ENCODE measurements at regions not wholly inside any gene's neighbourhood (a gene's known extent, or its start where the extent isn't known, plus 50 kb on each side); places are given as distances from the start of the nearest gene placed in this dataset.

DNA sequence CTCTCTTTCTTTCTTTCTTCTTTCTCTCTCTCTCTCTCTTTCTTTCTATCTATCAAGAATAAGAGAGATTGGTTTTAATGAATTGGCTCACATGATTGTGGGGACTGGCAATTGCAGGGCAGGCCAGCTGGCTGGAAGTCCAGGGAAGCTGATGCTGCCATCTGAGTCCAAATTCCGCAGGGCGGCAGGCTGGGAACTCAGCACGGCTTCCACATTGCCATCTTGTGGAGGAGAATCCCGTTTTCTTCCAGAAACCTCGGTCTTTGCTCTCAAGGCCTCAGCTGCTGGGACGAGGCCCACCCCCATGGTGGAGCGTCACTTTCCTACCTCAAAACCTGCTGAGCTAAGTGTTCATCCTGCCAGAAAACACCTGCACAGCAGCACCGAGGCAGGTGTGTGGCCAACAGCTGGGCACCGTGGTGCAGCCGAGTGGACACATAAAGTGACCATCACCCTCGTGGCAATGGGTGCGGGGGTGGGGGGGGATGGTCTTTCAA is 58.8 kb upstream of the SLCO4A1 start:
- peak; percentile 34 for DNase-seq

DNA sequence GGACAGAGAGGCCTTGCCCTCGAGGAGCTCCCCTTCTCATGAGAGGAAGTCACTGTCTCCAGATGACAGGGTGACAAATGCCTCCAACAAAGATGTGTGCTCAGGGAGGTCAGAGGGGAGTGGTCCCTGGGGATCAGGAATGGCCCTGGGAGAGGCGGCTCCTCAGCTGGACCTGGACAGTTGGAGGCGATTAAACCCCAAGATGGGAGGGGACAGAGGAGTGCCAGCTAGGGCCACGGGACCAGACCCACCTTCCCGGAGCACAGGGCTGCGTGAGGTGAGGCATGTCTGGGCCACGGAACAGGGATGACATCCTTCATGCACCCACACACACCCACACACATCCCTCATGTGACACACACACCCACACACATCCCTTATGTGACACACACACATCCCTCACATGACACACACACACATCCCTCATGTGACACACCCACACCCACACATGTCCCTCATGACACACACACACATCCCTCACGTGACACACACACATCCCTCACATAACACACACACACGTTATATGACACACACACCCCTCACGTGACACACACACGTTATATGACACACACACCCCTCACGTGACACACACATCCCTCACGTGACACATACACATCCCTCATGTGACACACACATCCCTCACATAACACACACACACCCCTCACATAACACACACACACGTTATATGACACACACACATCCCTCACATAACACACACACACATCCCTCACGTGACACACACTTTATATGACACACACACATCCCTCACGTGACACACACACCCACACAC is 57.4 kb upstream of the SLCO4A1 start:
- DNase-seq, result no peak

DNA sequence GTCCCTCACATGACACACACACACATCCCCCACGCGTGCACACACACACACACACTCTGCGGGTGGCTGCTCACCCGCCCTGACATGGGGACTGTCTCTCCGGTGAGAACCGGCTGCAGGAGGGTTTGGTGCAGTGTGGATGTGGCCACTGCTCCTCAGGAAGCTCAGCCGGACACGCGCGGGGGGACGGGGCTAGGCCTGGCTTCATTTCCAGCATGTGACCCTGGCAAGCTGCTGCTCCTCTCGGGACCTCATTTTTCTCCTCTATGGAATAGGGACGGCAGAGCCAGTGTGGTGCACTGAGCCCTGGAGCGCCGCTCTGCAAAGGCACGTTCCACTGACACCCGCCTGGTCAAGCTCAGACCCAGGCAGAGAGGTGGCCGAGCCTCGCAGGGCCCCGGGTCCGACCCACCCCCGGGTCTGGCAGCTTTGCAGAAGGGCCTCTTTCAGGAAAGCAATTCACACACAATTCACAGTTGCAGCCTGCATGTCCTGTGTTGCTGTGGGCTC is 56.8 kb upstream of the SLCO4A1 start:
- DNase-seq, result no peak

DNA sequence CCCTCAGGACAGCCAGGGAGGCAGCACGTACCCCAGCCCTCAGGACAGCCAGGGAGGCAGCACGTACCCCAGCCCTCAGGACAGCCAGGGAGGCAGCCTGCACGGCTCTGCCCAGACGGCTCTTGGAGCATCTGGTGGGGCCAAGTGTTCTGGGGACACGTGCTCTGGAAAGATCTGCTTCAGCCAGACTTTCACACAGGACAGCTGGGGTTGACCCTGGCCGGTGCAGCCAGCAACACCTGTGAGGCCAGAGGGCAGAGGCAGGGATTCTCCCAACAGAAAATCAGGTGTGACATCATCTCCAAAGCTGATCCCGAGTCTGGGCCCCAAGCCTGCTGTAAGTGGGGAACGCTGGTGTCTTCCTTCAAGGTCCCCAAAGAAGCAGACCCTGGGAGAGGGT is 55.5 kb upstream of the SLCO4A1 start:
- DNase-seq, result no peak

DNA sequence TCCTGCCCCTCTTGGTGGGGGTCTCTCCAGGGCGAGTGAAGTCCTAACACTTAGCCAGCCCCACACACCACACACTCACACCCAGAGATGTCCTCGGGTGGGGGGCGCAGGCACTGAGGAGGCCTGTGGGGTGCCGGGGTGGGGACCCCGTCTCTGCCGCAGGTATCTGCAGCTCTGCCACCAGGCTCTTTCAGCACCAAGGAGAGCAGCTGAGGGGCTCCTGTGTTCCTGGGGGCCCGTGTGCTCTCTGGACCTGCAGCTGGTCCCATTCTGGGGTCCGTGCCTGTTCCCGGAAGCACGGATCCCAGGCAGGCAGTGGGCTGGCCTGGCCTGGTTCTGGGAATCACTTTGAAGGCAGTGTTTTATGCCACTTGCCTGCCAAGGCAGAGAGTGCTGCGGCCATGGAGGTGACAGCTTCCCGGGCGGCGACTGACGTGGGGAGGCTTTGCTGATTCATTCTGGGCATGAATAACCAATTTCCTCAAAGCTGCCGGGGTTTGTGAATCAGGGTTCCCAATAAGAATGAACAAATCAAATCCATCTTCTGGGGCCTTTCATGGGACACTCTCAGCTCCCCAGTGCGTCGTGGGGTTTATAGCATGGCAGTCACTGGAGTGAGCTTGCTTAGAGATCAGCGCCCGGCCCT is 54.4 kb upstream of the SLCO4A1 start:
- peak; percentile 63 for DNase-seq

DNA sequence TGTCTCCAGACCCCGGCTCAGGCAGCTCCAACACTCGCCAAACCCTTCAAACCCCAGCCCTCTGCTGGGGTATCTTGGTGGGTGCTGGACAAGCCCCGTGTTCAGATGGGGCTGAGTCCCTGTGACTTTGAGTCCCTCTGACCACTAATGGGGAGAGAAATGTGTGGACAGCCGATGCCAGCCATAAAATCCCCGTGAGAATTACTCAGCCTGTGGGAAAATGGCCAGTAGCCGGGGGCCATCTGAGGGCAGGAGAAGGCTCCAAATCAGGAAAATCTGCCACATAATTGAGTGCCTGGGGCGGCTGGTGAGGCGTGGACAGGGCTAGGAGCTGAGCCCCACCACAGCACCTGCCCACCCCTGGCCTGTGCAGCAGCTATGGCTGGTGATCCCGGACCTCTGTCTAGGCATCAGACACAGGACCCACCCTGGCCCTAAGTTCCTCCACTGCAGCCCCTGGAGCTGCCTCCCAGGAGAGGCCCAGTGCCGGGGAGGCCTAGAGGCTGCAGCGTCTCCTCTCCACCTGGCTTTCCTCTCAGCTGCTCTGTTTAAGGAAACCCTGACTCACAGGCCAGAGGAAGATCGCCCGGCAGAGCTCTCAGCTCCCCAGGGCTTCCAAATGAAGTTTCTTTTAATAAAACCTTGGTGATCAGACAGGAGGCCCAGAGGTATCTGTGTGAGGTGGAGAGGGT is 53.7 kb upstream of the SLCO4A1 start:
- DNase-seq, result peak; percentile 60

DNA sequence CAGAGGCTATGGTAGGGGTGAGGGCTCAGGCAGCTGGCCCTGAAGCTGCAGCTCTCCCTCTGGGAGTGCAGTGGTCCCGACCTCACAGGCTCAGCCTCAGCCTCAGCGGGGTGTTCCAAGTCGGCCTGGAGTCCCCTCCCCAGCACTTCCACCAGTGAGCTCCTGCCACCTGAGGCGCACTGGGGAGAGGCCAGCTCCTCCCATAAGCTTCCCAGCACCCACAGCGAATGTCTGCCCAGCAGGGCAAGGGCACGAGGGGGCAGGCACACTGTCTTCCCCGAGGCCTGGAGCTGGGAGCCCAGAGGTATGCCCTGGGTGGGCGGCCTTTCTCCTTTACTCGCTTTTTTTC is 53.2 kb upstream of the SLCO4A1 start:
- DNase-seq, result no peak

DNA sequence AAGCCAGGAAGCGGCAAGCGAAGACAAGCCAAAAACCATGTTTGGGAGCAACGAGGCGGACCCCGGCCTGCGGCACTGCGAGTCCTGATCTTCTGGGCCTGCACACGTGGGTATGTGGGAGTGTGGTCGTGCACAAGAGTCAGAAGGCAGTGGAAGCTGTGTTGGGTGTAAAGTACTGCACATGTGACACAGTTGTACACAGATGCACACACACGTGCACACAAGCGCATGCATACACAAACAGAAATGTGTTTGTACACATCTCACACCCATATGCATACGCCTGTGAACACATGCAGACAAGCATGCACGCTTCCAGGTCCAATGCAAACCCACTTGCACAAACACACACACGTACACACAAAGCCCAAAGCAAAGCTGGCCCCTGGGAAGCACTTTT is 52.6 kb upstream of the SLCO4A1 start:
- DNase-seq, result no peak

DNA sequence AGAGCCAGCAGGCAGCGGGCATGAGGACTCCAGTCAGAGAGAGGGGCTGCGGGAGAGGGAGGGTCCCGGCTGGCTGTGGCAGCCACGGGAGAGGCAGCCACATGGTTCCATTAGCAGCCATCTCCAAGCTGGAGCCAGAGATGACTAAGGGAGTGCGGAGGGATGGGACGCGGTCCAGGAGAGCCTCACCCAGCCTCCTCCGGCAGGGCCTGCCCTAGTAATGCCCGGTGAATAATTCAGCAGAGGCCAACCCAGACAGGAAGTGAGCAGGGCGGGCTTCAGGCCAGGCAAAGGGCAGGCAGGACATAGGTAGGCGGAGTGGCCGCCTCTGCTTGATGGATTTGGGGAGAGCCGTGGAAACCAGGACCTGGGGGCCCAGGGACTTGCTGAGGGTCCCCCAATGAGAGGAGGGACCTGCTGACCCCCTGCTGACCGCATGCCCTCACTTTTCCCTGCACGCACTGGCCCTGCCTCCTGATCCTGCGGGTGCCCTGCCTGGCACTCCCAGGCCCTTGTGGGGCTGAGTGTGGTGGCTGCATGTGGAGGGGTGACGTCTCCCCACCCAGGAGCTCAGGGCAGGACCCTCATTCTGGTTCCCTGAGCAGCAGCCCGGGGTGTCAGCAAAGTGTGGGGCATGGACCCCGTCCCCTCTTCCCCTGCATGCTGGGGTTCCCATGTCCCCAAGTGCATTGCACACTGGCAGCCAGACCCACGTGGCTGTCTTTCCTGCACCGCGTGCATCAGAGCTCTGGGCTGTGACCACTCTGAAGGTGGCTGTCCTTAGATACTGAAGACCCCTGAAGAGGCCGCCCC is 51.8 kb upstream of the SLCO4A1 start:
- DNase-seq, result peak; percentile 86

DNA sequence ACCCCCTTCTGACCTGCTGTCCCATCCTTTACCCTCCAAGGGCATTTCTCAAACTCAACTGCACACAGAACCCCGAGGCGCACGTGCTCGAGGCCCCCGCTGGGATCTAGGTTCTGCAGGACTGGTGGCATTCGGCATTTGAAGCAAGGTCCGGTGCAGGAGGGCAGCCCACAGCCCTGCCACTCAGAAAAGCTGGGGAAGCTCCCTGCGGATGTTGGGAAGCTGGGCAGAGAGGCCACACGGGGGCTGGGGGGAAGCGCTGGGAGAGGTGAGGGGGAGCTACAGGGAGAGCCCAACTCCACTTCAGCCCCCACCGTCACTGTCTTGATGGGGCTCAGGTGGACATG is 51.2 kb upstream of the SLCO4A1 start:
- DNase-seq, result no peak

DNA sequence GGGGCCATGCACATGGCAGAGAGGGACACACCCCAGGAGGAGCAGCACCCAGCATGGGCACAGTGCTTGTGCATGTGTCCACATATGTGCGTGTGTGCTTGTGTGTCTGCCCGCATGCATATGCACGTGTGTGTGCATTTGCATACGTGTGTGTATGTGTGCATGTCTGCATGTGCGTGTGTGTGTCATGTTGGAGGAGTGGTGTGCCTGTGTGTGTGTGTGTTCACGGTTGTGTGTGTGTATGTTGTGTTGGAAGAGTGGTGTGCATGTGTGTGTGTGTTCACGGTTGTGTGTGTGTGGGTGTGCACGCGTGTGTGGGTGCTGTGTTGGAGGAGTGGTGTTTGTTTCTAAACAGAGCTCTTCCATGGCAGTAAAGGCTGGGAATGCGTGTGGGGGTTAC is 50.7 kb upstream of the SLCO4A1 start:
- no peak for DNase-seq
